Liver (tissue), 8 donors: ENCODE measurements at regions not wholly inside any gene's neighbourhood (a gene's known extent, or its start where the extent isn't known, plus 50 kb on each side); places are given as distances from the start of the nearest gene placed in this dataset.
A peak's percentile ranks its signal among the peaks of the same experiment; 100 is the strongest.

Source experiments
- DNase-seq: peaks from one replicate; pipeline ENCODE4 v3.0.0-alpha.2; 2017; ENCODE audit warnings: low spot score
- H3K27ac ChIP-seq, 2 donors: one replicate each; pipeline ENCODE4 v1.7.0; 2013; ENCODE audit warnings: inconsistent platforms in 2 of 2, low read length in 2 of 2, control low read depth in 1 of 2, low read depth in 1 of 2, mild to moderate bottlenecking in 1 of 2
- H3K27me3 ChIP-seq, 4 donors: one replicate each; pipeline versions ENCODE4 v1.6.1 to v1.7.0; 2013; ENCODE audit warnings: low read length in 3 of 4, inconsistent platforms in 1 of 4, mild to moderate bottlenecking in 1 of 4, moderate library complexity in 1 of 4; ENCODE audit not compliant: control insufficient read depth in 4 of 4, insufficient read depth in 4 of 4
- H3K36me3 ChIP-seq, 4 donors: one replicate each; pipeline versions ENCODE4 v1.6.1 to v1.7.0; 2013; ENCODE audit warnings: low read length in 3 of 4, mild to moderate bottlenecking in 3 of 4, low read depth in 1 of 4, moderate library complexity in 1 of 4; ENCODE audit not compliant: control insufficient read depth in 4 of 4, insufficient read depth in 3 of 4
- H3K4me1 ChIP-seq, 4 donors: one replicate each; pipeline versions ENCODE4 v1.6.1 to v1.7.0; 2013; ENCODE audit warnings: low read length in 3 of 4, mild to moderate bottlenecking in 3 of 4, moderate library complexity in 1 of 4; ENCODE audit not compliant: control insufficient read depth in 4 of 4, insufficient read depth in 4 of 4
- H3K4me3 ChIP-seq, 3 donors: one replicate each; pipeline versions ENCODE4 v1.6.1 to v1.7.0; 2013; ENCODE audit warnings: low read length in 3 of 3, control low read depth in 1 of 3, low read depth in 1 of 3, mild to moderate bottlenecking in 1 of 3
- H3K9ac ChIP-seq, 2 donors: one replicate each; pipeline ENCODE4 v1.7.0; 2013; ENCODE audit warnings: low read length in 2 of 2, mild to moderate bottlenecking in 2 of 2, moderate library complexity in 2 of 2, control low read depth in 1 of 2, low read depth in 1 of 2
- H3K9me3 ChIP-seq, 4 donors: one replicate each; pipeline versions ENCODE4 v1.6.1 to v1.7.0; 2013; ENCODE audit warnings: low read length in 3 of 4; ENCODE audit not compliant: control insufficient read depth in 4 of 4
- EGR1 ChIP-seq, 2 donors: IDR thresholded peaks; 2 replicates each; pipeline ENCODE4 v1.6.1; 2016 to 2018; ENCODE audit warnings: antibody characterized with exemption in 2 of 2, low read depth in 2 of 2
- FOXA1 ChIP-seq: IDR thresholded peaks from 2 replicates; pipeline ENCODE4 v1.6.1; 2016; ENCODE audit warnings: antibody characterized with exemption
- FOXA2 ChIP-seq: IDR thresholded peaks from 2 replicates; pipeline ENCODE4 v1.6.1; 2016; ENCODE audit warnings: antibody characterized with exemption
- GABPA ChIP-seq, 2 donors: IDR thresholded peaks in 1 of 2; conservative IDR thresholded peaks in 1 of 2; 2 replicates each; pipeline ENCODE4 v1.6.1; 2016; ENCODE audit warnings: antibody characterized with exemption in 2 of 2, mild to moderate bottlenecking in 1 of 2, moderate library complexity in 1 of 2
- HNF4A ChIP-seq, 2 donors: conservative IDR thresholded peaks; 2 replicates each; pipeline ENCODE4 v1.6.1; 2016; ENCODE audit warnings: antibody characterized with exemption in 2 of 2, mild to moderate bottlenecking in 2 of 2
- HNF4G ChIP-seq: IDR thresholded peaks from 2 replicates; pipeline ENCODE4 v1.6.1; 2016; ENCODE audit warnings: antibody characterized with exemption
- JUND ChIP-seq, 2 donors: IDR thresholded peaks; 2 replicates each; pipeline ENCODE4 v1.6.1; 2016; ENCODE audit warnings: antibody characterized with exemption in 2 of 2
- NR2F2 ChIP-seq: IDR thresholded peaks from 2 replicates; pipeline ENCODE4 v1.6.1; 2016; ENCODE audit warnings: antibody characterized with exemption
- RAD21 ChIP-seq, 2 donors: IDR thresholded peaks; 2 replicates each; pipeline ENCODE4 v1.6.1; 2016; ENCODE audit warnings: antibody characterized with exemption in 2 of 2, mild to moderate bottlenecking in 2 of 2
- RXRA ChIP-seq, 2 donors: IDR thresholded peaks; 2 replicates each; pipeline ENCODE4 v1.6.1; 2017 to 2018; ENCODE audit warnings: antibody characterized with exemption in 2 of 2, mild to moderate bottlenecking in 1 of 2
- SP1 ChIP-seq: IDR thresholded peaks from 2 replicates; pipeline ENCODE4 v1.6.1; 2018; ENCODE audit warnings: antibody characterized with exemption, mild to moderate bottlenecking
- TAF1 ChIP-seq: conservative IDR thresholded peaks from 2 replicates; pipeline ENCODE4 v1.6.1; 2016; ENCODE audit warnings: antibody characterized with exemption, mild to moderate bottlenecking
- YY1 ChIP-seq: IDR thresholded peaks from 2 replicates; pipeline ENCODE4 v1.6.1; 2016; ENCODE audit warnings: antibody characterized with exemption, mild to moderate bottlenecking
- WGBS: extraction: QIAGEN DNeasy Blood & Tissue Kit; methylation state at CpG from one replicate; pipeline ENCODE4 v1.1.7; 2013; 5-methylcytosine and 5-hydroxymethylcytosine counted together
- TF ChIP-seq, protein P1 (sequence below): IDR thresholded peaks from 2 replicates; pipeline ENCODE4 v1.6.1; 2016; ENCODE audit warnings: antibody characterized with exemption
- TF ChIP-seq, protein P2 (sequence below): IDR thresholded peaks from 2 replicates; pipeline ENCODE4 v1.6.1; 2016; ENCODE audit warnings: antibody characterized with exemption, mild to moderate bottlenecking
- TF ChIP-seq, protein P3 (sequence below): IDR thresholded peaks from 2 replicates; pipeline ENCODE4 v1.6.1; 2016; ENCODE audit warnings: antibody characterized with exemption
- TF ChIP-seq, protein P4 (sequence below): IDR thresholded peaks from 2 replicates; pipeline ENCODE4 v1.6.1; 2016; ENCODE audit warnings: antibody characterized with exemption
- TF ChIP-seq, protein P5 (sequence below): fragments of 150-350 bp; IDR thresholded peaks from 2 replicates; pipeline ENCODE4 v1.5.1; 2017; ENCODE audit warnings: improper control_type of control experiment, low read depth, low read length; ENCODE audit not compliant: missing input control
- donor health status: healthy.
- donor health status: healthy.
- donor health status: healthy.
- donor health status: healthy.
- donor health status: healthy.

DNA sequence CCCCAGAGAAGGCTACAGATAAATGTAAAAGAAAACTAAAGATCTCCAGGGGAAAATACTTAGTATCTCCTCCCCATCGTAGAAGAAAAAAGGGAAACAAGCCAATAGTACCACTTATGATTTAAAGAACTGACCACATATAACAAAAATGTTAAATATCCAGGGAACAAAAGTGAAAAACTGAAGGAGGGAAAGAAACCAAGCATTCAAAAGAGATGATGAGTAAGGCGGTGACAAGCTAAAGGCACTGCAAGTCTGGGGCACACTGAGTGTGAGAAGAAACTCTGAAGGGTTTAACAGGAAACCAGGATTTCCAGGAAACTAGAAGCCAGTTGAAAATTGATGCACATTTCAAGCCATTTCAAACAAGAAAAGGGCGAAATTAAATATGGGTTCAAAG lies 226.3 kb downstream of the AHR start:
- Histone ChIP-seq H3K4me3 (peak overlapping the region in 1 of 3 donors; percentile 14), H3K36me3 (no peaks in the 10 kb centered on the region), H3K27ac (peak overlapping the region; percentile 89 to 94), H3K9me3 (no peaks in the 10 kb centered on the region), H3K9ac (peak overlapping the region in 1 of 2 donors; percentile 82), H3K4me1 (peaks cover 0 to 15% (median 13%) of the 10 kb centered on the region in 4 donors), H3K27me3 (no peaks in the 10 kb centered on the region)
- DNase-seq = no peak
- TF ChIP-seq GABPA (IDR thresholded peaks at IDR 0.05 in 1 of 2, conservative IDR thresholded peaks at IDR 0.05 in 1 of 2) = no peak
- TF ChIP-seq FOXA2 = no peak
- TF ChIP-seq, protein P1, sequence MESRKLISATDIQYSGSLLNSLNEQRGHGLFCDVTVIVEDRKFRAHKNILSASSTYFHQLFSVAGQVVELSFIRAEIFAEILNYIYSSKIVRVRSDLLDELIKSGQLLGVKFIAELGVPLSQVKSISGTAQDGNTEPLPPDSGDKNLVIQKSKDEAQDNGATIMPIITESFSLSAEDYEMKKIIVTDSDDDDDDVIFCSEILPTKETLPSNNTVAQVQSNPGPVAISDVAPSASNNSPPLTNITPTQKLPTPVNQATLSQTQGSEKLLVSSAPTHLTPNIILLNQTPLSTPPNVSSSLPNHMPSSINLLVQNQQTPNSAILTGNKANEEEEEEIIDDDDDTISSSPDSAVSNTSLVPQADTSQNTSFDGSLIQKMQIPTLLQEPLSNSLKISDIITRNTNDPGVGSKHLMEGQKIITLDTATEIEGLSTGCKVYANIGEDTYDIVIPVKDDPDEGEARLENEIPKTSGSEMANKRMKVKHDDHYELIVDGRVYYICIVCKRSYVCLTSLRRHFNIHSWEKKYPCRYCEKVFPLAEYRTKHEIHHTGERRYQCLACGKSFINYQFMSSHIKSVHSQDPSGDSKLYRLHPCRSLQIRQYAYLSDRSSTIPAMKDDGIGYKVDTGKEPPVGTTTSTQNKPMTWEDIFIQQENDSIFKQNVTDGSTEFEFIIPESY = no peak
- no peak for TF ChIP-seq FOXA1
- TF ChIP-seq, protein P2, sequence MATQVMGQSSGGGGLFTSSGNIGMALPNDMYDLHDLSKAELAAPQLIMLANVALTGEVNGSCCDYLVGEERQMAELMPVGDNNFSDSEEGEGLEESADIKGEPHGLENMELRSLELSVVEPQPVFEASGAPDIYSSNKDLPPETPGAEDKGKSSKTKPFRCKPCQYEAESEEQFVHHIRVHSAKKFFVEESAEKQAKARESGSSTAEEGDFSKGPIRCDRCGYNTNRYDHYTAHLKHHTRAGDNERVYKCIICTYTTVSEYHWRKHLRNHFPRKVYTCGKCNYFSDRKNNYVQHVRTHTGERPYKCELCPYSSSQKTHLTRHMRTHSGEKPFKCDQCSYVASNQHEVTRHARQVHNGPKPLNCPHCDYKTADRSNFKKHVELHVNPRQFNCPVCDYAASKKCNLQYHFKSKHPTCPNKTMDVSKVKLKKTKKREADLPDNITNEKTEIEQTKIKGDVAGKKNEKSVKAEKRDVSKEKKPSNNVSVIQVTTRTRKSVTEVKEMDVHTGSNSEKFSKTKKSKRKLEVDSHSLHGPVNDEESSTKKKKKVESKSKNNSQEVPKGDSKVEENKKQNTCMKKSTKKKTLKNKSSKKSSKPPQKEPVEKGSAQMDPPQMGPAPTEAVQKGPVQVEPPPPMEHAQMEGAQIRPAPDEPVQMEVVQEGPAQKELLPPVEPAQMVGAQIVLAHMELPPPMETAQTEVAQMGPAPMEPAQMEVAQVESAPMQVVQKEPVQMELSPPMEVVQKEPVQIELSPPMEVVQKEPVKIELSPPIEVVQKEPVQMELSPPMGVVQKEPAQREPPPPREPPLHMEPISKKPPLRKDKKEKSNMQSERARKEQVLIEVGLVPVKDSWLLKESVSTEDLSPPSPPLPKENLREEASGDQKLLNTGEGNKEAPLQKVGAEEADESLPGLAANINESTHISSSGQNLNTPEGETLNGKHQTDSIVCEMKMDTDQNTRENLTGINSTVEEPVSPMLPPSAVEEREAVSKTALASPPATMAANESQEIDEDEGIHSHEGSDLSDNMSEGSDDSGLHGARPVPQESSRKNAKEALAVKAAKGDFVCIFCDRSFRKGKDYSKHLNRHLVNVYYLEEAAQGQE = no peak
- TF ChIP-seq, protein P3, sequence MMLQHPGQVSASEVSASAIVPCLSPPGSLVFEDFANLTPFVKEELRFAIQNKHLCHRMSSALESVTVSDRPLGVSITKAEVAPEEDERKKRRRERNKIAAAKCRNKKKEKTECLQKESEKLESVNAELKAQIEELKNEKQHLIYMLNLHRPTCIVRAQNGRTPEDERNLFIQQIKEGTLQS = no peak
- no peak for TF ChIP-seq JUND (IDR thresholded peaks at IDR 0.05)
- no peak for TF ChIP-seq YY1
- no peak for TF ChIP-seq HNF4A (conservative IDR thresholded peaks at IDR 0.05)
- no peak for TF ChIP-seq RXRA (IDR thresholded peaks at IDR 0.05)
- no peak for TF ChIP-seq TAF1
- TF ChIP-seq, protein P4, sequence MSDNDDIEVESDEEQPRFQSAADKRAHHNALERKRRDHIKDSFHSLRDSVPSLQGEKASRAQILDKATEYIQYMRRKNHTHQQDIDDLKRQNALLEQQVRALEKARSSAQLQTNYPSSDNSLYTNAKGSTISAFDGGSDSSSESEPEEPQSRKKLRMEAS = no peak
- TF ChIP-seq NR2F2 = no peak
- no peak for TF ChIP-seq EGR1 (IDR thresholded peaks at IDR 0.05; ENCODE audit: low read depth in 2 of 2)
- TF ChIP-seq, protein P5, sequence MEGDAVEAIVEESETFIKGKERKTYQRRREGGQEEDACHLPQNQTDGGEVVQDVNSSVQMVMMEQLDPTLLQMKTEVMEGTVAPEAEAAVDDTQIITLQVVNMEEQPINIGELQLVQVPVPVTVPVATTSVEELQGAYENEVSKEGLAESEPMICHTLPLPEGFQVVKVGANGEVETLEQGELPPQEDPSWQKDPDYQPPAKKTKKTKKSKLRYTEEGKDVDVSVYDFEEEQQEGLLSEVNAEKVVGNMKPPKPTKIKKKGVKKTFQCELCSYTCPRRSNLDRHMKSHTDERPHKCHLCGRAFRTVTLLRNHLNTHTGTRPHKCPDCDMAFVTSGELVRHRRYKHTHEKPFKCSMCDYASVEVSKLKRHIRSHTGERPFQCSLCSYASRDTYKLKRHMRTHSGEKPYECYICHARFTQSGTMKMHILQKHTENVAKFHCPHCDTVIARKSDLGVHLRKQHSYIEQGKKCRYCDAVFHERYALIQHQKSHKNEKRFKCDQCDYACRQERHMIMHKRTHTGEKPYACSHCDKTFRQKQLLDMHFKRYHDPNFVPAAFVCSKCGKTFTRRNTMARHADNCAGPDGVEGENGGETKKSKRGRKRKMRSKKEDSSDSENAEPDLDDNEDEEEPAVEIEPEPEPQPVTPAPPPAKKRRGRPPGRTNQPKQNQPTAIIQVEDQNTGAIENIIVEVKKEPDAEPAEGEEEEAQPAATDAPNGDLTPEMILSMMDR = no peak
- no peak for TF ChIP-seq HNF4G
- TF ChIP-seq RAD21 (IDR thresholded peaks at IDR 0.05) = no peak
- TF ChIP-seq SP1 = no peak
- WGBS = 51% methylated on average over 3 of the region's 3 CpGs
